Upper lobe of right lung (tissue), 1 donor: ENCODE measurements at regions not wholly inside any gene's neighbourhood (a gene's known extent, or its start where the extent isn't known, plus 50 kb on each side); places are given as distances from the start of the nearest gene placed in this dataset.

Experiments used
- ATAC-seq: fragments of 200-7000 bp; cut with Tn5 transposase; one replicate; pipeline ENCODE4 v1.9.1; 2020; ENCODE audit warnings: mild to moderate bottlenecking, moderate library complexity
- DNase-seq: peaks from one replicate; pipeline ENCODE4 v3.0.0-alpha.2; 2020
- H3K27ac ChIP-seq: fragments of 200-600 bp; one replicate; pipeline ENCODE4 v1.8.0; 2022
- H3K27me3 ChIP-seq: fragments of 200-600 bp; one replicate; pipeline ENCODE4 v1.8.0; 2022; ENCODE audit warnings: mild to moderate bottlenecking
- H3K36me3 ChIP-seq: fragments of 200-600 bp; one replicate; pipeline ENCODE4 v1.8.0; 2022
- H3K4me1 ChIP-seq: fragments of 200-600 bp; one replicate; pipeline ENCODE4 v1.8.0; 2022
- H3K4me3 ChIP-seq: fragments of 200-600 bp; one replicate; pipeline ENCODE4 v1.8.0; 2022; ENCODE audit warnings: mild to moderate bottlenecking
- H3K9me3 ChIP-seq: fragments of 200-600 bp; one replicate; pipeline ENCODE4 v1.8.0; 2022
- intact Hi-C: fragments of 100-400 bp; cut with DNase I; formaldehyde crosslinking; loops from one replicate; pipeline ENCODE4 v1.11.0; 2022
- TF ChIP-seq, protein P1 (sequence below): fragments of 200-600 bp; IDR thresholded peaks from one replicate; pipeline ENCODE4 v1.8.0; 2022; ENCODE audit warnings: antibody characterized with exemption
- donor health status: DM: no; HTN: yes; CAD: no; lungs with severe emphysema.

- Histone ChIP-seq H3K9me3 (no peaks in the 10 kb centered on the region), H3K27ac (no peak overlapping the region), H3K4me1 (no peaks in the 10 kb centered on the region), H3K27me3 (peaks cover 6% of the 10 kb centered on the region), H3K4me3 (no peak overlapping the region), H3K36me3 (no peaks in the 10 kb centered on the region)
- intact Hi-C loops, result no loop called here
- peak; percentile 19 for DNase-seq
- ATAC-seq, result no peak
- TF ChIP-seq, protein P1, sequence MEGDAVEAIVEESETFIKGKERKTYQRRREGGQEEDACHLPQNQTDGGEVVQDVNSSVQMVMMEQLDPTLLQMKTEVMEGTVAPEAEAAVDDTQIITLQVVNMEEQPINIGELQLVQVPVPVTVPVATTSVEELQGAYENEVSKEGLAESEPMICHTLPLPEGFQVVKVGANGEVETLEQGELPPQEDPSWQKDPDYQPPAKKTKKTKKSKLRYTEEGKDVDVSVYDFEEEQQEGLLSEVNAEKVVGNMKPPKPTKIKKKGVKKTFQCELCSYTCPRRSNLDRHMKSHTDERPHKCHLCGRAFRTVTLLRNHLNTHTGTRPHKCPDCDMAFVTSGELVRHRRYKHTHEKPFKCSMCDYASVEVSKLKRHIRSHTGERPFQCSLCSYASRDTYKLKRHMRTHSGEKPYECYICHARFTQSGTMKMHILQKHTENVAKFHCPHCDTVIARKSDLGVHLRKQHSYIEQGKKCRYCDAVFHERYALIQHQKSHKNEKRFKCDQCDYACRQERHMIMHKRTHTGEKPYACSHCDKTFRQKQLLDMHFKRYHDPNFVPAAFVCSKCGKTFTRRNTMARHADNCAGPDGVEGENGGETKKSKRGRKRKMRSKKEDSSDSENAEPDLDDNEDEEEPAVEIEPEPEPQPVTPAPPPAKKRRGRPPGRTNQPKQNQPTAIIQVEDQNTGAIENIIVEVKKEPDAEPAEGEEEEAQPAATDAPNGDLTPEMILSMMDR, result no peak
These were observed 197.0 kb upstream of the ZC3H12A start for GRCh38 chr1:37277366-37277765.

GRCh38 chr1:37281354-37281753, 193.0 kb upstream of the ZC3H12A start:
- intact Hi-C loops, result no loop called here
- Histone ChIP-seq H3K4me1 (no peaks in the 10 kb centered on the region), H3K36me3 (no peaks in the 10 kb centered on the region), H3K9me3 (no peaks in the 10 kb centered on the region), H3K27ac (no peak overlapping the region), H3K4me3 (no peak overlapping the region), H3K27me3 (no peaks in the 10 kb centered on the region)
- DNase-seq, result peak; percentile 6
- TF ChIP-seq, protein P1, result no peak
- ATAC-seq, result no peak

DNA sequence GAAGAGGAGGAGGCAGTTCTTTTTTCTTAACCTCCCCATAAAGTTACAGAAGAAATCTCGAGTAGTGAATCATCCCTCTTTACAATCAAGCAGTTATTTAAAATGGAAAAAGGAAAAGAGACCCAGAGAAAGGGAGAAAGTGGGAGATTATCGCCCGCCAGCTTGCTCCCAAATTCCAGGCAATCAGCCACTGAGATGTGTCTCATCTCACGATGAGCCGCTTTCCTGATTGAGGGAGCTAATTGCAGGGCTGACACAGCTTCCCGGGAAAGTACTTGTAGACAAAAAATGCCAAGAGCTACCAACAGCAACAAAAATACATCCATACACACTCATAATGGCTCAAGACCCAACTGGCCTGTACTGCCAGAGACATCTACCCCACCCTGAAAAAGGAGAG, 191.6 kb upstream of the ZC3H12A start:
- DNase-seq (peak; percentile 1), ATAC-seq (no peak)
- Histone ChIP-seq H3K27me3 (no peaks in the 10 kb centered on the region), H3K4me1 (no peaks in the 10 kb centered on the region), H3K9me3 (no peaks in the 10 kb centered on the region), H3K4me3 (no peak overlapping the region), H3K27ac (no peak overlapping the region), H3K36me3 (no peaks in the 10 kb centered on the region)
- TF ChIP-seq, protein P1, result no peak
- intact Hi-C loops, result no loop called here

GRCh38 chr1:37284053-37284452, 190.3 kb upstream of the ZC3H12A start:
- H3K4me1 ChIP-seq, result no peaks in the 10 kb centered on the region
- H3K27ac ChIP-seq, result no peak overlapping the region
- no peaks in the 10 kb centered on the region for H3K9me3 ChIP-seq
- H3K36me3 ChIP-seq, result no peaks in the 10 kb centered on the region
- peak; percentile 57 for ATAC-seq
- intact Hi-C loops, result no loop called here
- H3K27me3 ChIP-seq, result no peaks in the 10 kb centered on the region
- TF ChIP-seq, protein P1, result no peak
- peak; percentile 13 for DNase-seq
- no peak overlapping the region for H3K4me3 ChIP-seq

DNA sequence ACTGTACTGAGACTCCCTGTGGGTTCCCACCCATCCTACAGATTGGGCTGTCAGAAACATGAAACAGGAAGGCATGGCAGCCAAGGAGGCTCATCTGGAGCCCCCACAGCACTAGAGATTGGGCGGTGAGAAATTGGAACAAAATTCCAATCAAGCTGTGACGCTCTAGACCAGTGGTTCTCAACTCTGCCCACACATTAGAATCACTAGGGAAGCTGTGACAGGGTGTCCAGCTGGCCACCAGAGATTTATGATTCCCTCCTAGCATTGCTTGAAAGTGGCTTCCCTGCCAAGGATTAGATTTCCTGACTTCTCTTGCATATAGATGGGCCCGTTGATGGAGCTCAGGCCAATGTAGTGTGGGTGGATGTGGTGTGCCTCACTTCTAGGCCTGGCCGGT, 187.5 kb upstream of the ZC3H12A start:
- intact Hi-C loops, result no loop called here
- DNase-seq (no peak), ATAC-seq (no peak)
- Histone ChIP-seq H3K4me3 (no peak overlapping the region), H3K9me3 (no peaks in the 10 kb centered on the region), H3K4me1 (no peaks in the 10 kb centered on the region), H3K27ac (no peak overlapping the region), H3K36me3 (no peaks in the 10 kb centered on the region), H3K27me3 (no peaks in the 10 kb centered on the region)
- TF ChIP-seq, protein P1, result no peak

DNA sequence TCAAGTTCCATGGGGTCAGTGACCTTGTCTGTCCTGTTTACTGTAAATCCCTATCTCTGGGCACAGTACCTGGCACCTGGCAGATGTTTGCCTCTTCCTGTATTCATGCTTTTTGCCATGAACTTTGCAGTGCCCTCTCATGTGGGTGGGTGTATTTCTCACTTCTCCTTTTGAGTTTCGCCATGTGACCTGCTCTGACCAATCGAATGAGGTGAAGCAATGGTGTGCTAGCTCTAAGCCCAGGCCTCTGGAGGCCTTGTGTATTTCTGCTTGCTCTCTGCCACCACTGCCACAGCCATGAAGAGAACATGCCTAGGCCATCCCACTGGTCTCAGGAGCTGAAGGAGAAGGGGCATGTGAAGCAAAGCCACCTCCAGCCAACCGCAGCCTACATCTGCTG, 185.5 kb upstream of the ZC3H12A start:
- DNase-seq (no peak), ATAC-seq (peak; percentile 70)
- intact Hi-C loops, result no loop called here
- Histone ChIP-seq H3K27ac (no peak overlapping the region), H3K9me3 (no peaks in the 10 kb centered on the region), H3K4me3 (no peak overlapping the region), H3K27me3 (no peaks in the 10 kb centered on the region), H3K4me1 (no peaks in the 10 kb centered on the region), H3K36me3 (no peaks in the 10 kb centered on the region)
- TF ChIP-seq, protein P1, result no peak
